ENCODE measurements at regions not wholly inside any gene's neighbourhood (a gene's known extent, or its start where the extent isn't known, plus 50 kb on each side); places are given as distances from the start of the nearest gene placed in this dataset.

DNA sequence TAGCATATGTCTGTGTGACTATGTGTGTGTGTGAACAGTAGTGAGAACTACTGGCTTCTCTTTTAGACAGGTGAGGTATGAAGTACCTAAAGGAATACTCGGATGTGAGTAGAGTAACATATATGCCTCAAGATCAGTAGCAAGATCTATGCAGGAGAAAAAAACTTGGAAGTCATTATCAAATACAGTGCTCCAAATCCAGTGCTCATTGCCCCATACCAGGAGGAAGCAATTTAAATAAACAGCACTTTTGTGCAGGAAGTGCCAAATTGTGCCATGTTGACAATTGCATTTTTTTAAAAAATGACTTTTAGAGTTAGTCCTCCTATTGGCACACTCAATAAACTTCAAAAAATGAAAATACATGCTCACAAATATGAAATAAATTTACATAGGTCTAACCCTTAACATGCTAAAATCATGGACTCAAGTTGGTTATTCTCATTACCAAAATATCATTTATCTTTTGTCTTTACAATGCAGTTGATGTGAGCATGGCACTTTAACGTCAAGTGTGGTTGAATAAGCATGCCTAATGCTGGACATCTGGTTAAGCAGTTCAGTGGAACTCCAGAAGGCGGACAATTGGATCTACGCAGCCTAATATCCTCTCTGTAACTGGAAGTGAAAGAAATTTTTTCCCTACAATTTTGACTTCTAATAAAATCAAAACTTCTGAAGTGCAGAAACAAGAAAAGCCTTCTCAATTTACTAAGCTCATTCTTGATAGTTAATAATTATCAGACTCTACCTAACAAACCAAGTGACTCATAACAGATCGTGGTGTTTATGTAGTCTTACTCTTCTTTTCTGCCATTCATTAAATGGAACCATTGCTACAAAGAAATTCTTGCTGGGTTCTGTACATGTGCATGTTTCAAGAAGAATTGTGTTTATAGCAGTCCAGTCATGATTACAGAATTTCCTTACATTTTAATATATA, 195.2 kb downstream of the MDFIC start:
- no peak for DNase-seq

DNA sequence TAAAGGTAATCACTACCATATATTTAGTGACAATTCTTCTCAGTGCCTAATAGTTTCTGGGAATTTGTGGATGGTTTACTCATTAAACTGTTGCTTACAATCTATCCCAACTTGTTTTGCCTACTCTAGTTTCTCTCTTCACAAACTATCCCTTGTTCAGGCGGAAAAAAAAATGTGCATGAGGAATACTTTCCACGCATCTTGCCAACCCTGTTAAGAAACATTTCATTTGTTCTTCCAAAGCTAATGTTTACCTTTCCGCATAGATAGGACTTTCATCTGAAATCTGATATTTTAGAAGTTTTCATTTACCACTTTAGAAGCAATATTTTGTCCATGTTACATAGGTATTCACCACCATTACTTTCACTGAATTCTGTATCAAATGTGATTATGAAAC, 191.9 kb downstream of the MDFIC start:
- DNase-seq = no peak

DNA sequence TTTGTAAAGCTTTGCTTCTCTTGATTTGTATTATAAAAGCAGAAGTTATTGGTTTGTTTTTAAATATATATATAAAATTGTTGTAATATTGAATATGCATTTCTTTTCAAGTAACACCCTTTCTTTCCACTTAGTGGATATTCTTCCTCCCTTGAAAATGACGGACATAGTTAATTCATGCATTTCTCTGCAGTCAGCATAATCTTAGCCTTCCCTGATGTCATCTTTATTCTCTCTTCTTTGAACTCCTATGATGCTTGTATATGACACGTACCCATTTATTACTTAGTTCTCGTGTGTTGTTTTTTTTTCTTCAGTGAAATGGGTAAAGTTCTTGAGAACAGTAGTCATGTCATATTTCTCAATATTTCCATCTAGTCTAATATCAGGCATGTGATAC, 191.2 kb downstream of the MDFIC start:
- DNase-seq = no peak

DNA sequence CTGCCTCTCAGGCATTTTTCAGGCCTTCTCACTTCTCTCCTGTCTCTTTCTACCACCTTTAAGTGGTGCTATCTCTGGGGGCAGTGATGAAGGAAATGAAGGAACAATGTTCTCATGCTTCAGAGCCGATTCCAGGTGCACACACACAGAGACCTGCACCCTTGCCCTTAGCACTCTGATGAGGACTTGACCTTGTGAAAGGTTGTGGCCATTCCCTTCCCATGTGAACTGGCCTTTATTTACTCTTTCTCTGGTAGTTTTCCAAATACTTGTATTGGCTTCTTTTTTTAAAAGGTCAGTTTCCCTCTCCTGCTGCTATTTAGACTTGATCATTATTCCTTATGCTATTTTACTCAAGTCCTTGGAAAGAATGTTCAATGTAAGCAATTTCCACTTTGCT, 188.6 kb downstream of the MDFIC start:
- DNase-seq = no peak

DNA sequence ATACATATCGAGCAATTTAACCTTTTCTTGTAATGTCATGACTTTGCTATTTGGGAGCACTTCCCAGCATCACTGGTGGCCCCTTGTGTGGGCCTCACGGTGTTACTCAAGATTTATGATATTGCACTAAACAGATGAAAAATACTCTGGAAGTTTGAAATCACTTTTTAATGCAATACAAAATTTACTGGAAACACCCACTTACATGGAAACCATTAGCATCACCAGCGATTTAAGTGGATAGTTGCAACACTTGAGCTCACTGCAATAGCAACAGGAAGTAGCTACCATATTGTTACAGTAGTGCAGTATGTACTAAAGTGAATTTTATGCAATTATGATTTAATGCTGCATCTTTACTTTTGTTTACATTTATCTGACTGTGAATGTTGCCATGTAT, 184.4 kb downstream of the MDFIC start:
- no peak for DNase-seq

DNA sequence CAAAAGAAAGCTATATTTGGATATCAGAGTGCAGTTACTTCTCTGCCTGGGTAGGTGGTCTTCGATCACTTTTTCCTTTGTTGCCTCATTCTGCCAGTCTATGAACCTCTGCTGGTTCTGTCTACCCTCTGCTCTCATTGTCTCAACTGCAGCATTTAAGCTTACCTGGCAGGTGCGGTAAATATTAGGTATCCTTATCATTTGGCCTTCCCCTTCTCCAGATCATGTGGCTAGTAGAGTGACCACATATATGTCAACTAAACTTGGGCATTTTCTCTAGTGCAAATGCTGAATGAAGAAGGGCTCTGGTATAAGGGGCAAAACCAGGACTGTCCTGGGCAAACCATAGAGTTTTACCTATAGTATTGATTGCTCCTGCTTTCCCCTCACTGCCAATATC, 180.8 kb downstream of the MDFIC start:
- no peak for DNase-seq

DNA sequence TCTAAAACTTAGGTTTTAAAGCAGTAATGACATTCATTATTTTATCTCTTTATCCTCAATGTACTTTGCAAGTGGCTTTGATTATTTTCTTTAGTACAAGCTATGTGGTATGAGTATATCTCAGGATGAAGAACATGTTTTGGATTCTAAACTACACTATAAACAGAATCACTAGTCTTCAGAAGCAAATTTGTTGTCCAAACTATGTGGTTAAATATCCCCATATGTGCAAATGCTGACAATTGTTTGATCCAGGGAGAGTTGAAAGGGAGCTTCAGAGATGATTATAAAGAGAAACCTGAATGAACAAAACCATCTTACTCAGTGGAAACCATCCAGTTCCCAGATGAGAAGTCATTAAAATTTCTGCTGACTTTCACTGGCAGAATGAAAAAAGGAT, 179.3 kb downstream of the MDFIC start:
- no peak for DNase-seq

DNA sequence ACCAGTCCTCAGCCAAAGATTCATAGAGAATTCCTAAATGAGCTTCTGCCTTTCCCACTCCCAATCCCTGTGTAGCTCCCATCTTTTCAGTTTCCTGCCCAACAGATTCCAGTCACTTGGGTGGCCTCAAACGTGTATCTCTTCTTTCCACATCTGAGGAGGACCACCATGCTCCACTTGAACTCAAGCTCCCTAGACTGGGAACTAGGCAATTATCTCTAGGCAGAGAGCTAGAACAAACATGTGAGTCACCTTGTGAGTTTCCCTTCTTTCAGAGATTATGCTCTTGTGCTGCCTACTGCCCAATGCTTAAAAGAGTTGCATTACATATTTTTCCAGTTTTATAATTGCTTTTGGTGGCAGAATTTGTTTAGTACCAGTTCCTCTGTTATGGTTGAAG, 178.0 kb downstream of the MDFIC start:
- no peak for DNase-seq

DNA sequence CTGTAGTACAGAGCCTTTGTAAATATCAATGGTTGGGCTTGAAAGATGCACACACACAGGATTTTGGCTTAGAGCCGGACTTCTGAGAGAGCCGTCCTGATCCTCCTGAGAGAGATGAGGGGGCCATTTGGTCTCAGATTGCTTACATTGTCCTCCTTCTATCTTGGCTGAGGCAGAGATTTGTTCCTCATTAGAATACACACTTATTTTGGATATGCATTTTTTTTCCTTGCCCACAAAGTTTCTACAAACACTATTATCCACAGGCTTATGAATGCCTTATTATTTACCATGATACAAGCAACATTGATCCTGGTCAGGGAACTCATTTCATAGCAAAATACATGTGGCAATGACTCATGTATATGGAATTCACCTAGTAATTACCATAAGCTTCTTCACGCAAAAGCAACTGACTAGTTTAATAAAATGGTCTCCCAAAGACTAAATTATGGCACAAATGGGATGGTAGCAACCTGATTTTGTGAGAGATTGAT, 175.3 kb downstream of the MDFIC start:
- no peak for DNase-seq

DNA sequence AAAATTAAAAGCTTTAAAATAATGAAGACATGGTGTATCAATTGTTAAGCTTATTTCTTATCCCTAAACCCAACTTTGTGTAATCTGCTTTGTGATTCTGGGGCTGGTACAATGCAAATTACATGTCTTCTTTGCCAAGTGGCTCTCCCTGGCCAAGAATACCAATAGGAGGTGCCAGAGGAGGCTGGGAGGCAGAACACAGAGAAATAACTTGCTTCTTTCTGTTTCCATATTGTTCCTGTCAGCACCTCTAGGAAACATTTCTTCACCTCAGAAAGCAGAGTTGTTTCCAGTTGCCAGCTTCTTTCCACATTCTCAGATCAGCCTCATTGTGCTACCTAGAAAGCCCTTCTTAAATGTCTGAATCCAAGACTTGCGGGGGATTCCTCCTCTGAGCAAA, 174.4 kb downstream of the MDFIC start:
- DNase-seq = no peak

DNA sequence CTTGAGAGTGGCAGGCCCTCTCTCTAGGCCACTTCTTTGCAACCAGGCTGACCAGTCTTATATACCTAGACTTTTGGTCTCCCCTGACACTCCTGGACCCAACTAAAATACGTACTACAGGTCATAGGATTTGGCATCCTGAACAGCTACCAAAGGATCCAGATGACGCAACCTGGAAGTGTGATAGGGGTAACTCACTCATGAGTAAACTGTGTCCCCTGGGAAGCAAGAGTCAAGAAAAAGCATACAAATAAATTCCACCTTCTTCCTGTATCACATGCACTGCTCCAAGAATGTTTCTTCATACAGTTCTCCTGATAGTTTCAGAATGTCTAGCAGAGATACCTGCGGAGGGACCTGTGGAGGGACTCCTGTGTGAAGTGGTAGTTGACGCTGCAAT, 172.3 kb downstream of the MDFIC start:
- DNase-seq = no peak

DNA sequence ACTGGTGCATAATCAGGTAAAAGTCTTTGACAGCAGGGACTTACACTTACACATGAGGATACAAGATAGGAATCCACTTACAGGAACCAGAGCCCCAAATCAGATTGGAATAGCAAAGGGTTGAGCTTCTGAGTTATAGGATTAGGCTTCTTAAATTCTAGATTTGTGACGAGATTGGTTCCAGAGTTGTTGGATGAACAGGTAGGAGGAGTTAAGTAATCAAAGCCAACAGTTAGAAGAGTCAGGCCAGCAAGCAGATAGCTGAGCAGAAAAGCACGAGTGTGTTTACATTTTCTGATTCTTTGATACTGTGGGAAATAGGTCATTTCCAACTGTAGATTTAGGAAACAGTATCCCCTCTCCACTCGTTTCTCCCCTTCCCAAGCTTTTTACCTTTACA, 167.0 kb downstream of the MDFIC start:
- DNase-seq = no peak

DNA sequence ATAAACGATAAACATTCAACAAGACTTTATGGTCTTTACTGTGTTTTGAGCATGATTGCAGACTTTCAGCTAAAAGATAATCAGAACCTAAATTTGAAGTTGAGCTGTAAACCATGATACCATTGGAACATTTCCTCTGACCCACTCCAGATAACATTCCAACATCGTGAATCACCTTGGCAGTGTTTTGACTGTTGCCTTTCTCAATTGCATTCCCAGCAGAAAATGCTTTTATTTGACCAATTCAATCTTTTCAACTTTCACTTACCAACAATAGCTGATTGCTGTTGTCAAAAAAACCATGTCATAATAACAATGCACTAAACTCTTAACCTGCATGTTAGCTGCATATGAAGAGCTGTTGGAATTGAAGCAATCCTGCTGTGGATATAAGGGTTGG, 165.5 kb downstream of the MDFIC start:
- DNase-seq = no peak

DNA sequence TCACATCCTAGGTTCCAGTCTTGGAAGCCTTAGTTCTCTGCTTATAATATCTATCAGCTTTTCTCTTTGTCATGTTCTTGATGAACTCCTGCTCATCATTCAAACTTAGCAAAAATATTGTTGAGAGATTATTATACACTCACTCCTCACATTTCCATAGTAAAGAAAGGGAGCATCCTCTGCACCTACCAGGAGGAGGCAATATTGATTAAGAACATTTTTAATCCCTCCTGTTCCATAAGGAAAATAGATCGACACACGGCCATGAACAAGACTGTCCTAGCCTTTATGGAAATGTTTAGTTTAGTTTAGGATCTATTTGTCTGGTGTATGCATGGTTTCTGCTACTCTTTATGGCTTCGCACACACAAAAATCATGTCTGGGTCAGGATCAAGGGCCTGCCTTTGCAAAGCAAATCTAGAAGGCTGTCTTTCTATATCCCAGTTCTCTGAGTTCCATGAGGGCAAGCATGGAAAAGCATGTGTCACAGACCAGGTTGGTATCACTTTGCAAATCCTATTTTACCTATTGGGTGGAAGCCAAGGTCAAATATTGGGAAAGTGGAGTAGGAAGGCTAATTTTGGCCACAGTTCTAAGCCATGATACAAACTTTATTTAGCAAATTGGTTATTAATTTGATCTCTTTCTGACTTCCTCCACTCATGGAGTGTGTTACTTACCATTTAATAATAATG, 164.4 kb downstream of the MDFIC start:
- DNase-seq = no peak

DNA sequence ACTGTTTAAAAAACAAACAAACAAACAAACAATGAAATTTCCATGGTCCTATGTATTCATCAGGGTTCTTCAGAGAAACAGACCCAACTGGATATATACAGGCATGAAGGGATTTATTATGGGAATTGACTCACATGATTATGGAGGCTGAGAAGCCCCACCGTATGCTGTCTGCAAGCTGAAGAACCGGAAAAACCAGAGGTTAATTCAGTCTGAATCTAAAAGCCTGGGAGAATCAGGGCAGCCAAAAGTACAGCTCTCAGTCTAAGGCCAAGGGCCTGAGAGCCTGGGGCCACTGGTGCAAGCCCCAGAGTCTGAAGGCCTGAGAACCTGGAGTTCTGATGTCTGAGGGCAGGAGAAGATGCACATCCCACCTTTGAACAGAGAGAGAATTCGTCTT, 163.5 kb downstream of the MDFIC start:
- no peak for DNase-seq

DNA sequence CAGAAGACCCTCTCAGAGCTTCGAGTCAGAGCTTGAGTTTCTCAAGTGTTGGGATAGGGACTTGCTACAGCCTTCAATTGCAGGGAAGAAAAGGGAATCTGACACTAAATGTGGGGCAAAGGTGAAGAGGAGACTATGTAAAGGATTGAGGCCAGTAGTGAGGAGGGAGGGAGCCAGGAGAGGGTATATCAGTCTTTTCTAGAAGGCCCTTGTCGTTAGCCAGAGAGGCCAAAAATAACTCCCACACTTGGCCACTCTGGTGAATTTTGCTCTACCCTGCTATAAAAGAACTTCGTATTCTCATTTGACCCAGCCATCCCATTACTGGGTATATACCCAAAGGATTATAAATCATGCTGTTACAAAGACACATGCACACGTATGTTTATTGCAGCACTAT, 162.0 kb downstream of the MDFIC start:
- no peak for DNase-seq

DNA sequence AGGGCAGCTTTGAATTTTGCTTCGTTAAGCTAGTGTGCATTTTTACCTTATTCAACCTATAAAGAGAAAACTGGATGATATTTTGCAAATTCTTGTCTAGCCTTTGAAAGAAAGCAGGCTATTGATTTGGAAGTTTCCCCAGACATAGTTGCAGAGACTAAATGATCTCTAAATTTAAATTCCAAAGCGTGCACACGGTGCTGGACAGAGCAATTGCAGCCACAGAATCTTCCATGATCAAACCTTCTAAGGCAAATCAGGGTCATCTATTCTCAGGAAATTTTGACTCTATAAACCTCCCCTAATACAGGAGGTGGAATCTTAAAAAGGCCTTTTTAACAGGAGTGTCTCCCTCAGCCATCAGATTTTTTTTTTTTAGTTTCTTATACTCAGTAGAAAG, 159.9 kb downstream of the MDFIC start:
- DNase-seq = no peak

DNA sequence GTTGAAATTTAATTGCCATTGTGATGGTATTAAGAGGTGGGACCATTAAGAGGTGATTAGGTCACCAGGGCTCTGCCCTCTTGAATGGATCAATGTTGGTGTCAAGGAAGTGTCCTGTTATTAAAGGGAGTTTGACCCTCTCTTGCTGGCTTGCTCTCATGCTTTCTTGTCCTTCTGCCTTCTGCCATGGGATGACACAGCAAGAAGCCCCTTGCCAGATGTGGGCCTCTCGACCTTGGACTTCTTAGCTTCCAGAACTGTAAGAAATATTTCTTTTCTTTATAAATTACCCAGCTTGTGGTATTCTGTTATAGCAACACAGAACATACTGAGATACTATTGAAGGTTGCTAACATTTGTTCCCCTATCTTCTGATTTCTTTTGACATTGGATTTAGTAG, 157.0 kb downstream of the MDFIC start:
- no peak for DNase-seq

DNA sequence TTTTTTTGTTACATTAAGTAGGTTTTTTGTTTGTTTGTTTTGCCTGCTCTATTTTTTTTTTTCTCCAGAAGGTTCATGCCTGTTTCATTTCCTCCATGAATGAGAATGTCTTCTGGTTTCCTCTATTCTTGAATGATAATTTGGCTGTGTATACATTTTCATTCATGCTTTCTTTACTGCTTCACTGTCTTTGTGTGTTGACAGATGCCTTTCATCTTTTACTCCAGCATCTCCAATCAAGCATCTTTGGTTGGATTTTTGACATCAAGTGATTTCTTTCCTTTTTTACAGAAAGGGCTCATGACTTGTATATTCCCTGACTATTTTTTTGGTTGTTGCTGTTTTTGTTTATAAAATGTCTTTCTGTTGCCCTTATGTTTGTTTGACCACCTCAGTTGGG, 156.5 kb downstream of the MDFIC start:
- DNase-seq = no peak

DNA sequence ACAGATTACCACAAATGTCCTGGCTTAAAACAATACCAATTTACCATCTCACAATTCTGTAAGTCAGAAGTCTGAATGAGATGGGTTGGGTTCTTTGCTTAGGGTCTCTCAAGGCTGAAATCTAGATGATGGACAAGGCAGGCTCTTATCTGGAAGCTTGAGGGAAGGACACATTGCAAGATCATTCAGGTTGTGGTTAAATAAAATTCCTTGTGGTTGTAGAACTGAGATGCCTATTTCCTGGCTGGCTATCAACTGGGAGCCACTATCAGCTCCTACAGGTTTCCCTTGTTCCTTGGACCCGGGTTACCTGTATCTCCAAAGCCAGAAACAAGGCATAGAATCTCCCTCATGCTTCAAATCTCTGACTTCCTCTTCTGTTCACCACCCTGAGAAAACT, 148.4 kb downstream of the MDFIC start:
- no peak for DNase-seq

Data from T-helper 2 cell (primary cell).